Tibial nerve (tissue), 4 donors: ENCODE measurements at regions not wholly inside any gene's neighbourhood (a gene's known extent, or its start where the extent isn't known, plus 50 kb on each side); places are given as distances from the start of the nearest gene placed in this dataset.
"Not testable (repeated sequence)": the region's sequence is repeated elsewhere in the genome, so short reads cannot be mapped to it uniquely, and the experiment has no call there.

Source experiments
- DNase-seq, 2 donors: peaks; one replicate each; pipeline ENCODE4 v3.0.0-alpha.2; 2019; ENCODE audit warnings: low spot score in 2 of 2
- H3K27ac ChIP-seq, 4 donors: fragments of 200-600 bp; sonication (generic) in 3 of 4; one replicate each; pipeline ENCODE4 v1.5.1; 2017 to 2019; ENCODE audit warnings: mild to moderate bottlenecking in 1 of 4
- H3K27me3 ChIP-seq, 2 donors: fragments of 200-600 bp; sonication (generic) in 1 of 2; one replicate each; pipeline versions ENCODE4 v1.5.1 to v1.6.0; 2017 to 2019
- H3K36me3 ChIP-seq, 3 donors: fragments of 200-600 bp; sonication (generic); one replicate each; pipeline ENCODE4 v1.5.1; 2018 to 2019
- H3K4me1 ChIP-seq, 4 donors: fragments of 200-600 bp; sonication (generic) in 3 of 4; one replicate each; pipeline ENCODE4 v1.5.1; 2017 to 2019
- H3K4me3 ChIP-seq, 4 donors: fragments of 200-600 bp; sonication (generic) in 3 of 4; one replicate each; pipeline ENCODE4 v1.5.1; 2017 to 2019; ENCODE audit warnings: mild to moderate bottlenecking in 1 of 4, moderate library complexity in 1 of 4
- H3K9me3 ChIP-seq, 4 donors: fragments of 200-600 bp; sonication (generic) in 3 of 4; one replicate each; pipeline ENCODE4 v1.5.1; 2017 to 2019
- EP300 ChIP-seq, 2 donors: sonication (generic); formaldehyde crosslinking; IDR thresholded peaks; one replicate each; pipeline ENCODE4 v1.6.1; 2017; ENCODE audit warnings: antibody characterized with exemption in 2 of 2, mild to moderate bottlenecking in 1 of 2
- POLR2A ChIP-seq, 2 donors: fragments of 450-650 bp; IDR thresholded peaks; one replicate each; pipeline ENCODE4 v1.6.1; 2017; ENCODE audit warnings: antibody characterized with exemption in 2 of 2, mild to moderate bottlenecking in 2 of 2, moderate library complexity in 2 of 2
- WGBS, 2 donors: methylation state at CpG; one replicate each; pipeline ENCODE4 v1.1.5; 2018; 5-methylcytosine and 5-hydroxymethylcytosine counted together
- TF ChIP-seq, protein P1 (sequence below), 5 experiments: fragments of 200-600 bp in 3 of 5; fragments of 450-650 bp in 2 of 5; sonication (generic) in 3 of 5; IDR thresholded peaks; one replicate each; pipeline ENCODE4 v1.5.1; 2016 to 2019; ENCODE audit warnings: antibody characterized with exemption in 5 of 5, mild to moderate bottlenecking in 3 of 5, moderate library complexity in 2 of 5

DNA sequence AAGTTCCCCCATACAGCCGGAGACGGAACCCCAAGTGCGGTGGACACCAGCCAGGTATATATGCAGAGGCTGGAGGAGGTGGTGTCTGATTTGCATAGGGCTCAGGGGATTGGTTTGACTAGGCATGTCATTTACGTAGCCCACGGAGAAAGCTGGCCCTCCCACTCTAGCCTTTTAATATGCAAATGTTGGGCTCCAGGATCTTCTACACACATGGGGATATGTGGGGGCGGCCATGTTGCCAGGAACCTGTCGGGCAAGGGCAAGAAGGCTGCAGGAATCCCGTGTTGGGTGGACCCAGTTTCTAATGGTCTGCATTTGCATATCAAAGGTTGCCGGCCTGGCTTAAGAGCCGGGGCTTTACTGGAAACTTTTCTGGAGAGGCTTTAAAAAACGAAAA is 57.4 kb downstream of the FTHL17 start:
- H3K27me3 ChIP-seq, H3K36me3 ChIP-seq, H3K9me3 ChIP-seq, H3K27ac ChIP-seq, H3K4me3 ChIP-seq, H3K4me1 ChIP-seq, DNase-seq: not testable (repeated sequence)
- WGBS, 2 donors: 78 to 91% methylated on average over 9 to 11 of the region's 11 CpGs

DNA sequence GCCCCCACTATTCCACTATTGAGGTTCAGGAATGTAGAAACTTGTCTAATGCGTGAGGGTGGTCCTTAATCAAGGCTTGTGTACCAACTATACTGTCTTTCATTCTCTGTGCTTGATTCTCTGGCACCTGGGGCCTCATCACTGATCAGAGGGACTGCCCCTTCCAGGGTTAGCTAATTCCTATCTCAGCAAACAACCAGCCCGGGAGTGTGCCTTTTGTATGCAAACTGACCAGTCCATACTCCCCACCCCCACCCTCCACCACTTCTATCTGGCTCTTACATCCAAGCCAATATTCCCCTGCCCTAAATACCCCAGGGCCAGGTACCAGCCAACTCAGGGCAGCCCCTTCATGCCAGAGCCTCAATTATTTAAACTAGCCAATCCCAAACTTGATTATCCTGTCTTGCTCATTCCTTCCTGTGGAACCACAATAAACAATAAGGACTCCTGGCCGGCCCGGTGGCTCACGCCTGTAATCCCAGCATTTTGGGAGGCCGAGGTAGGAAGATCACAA is 59.3 kb downstream of the FTHL17 start:
- DNase-seq: no peak
- WGBS, 2 donors: 80 to 82% methylated on average over 6 of the region's 6 CpGs
- Histone ChIP-seq H3K27ac (no peak overlapping the region), H3K9me3 (no peaks in the 10 kb centered on the region), H3K27me3 (peaks cover 0 to 4% of the 10 kb centered on the region in 2 donors), H3K36me3 (no peaks in the 10 kb centered on the region), H3K4me1 (no peaks in the 10 kb centered on the region), H3K4me3 (no peak overlapping the region)
- TF ChIP-seq, protein P1, sequence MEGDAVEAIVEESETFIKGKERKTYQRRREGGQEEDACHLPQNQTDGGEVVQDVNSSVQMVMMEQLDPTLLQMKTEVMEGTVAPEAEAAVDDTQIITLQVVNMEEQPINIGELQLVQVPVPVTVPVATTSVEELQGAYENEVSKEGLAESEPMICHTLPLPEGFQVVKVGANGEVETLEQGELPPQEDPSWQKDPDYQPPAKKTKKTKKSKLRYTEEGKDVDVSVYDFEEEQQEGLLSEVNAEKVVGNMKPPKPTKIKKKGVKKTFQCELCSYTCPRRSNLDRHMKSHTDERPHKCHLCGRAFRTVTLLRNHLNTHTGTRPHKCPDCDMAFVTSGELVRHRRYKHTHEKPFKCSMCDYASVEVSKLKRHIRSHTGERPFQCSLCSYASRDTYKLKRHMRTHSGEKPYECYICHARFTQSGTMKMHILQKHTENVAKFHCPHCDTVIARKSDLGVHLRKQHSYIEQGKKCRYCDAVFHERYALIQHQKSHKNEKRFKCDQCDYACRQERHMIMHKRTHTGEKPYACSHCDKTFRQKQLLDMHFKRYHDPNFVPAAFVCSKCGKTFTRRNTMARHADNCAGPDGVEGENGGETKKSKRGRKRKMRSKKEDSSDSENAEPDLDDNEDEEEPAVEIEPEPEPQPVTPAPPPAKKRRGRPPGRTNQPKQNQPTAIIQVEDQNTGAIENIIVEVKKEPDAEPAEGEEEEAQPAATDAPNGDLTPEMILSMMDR (IDR thresholded peaks at IDR 0.05): no peak
- TF ChIP-seq POLR2A (IDR thresholded peaks at IDR 0.05) (no peak), EP300 (IDR thresholded peaks at IDR 0.05) (no peak)

DNA sequence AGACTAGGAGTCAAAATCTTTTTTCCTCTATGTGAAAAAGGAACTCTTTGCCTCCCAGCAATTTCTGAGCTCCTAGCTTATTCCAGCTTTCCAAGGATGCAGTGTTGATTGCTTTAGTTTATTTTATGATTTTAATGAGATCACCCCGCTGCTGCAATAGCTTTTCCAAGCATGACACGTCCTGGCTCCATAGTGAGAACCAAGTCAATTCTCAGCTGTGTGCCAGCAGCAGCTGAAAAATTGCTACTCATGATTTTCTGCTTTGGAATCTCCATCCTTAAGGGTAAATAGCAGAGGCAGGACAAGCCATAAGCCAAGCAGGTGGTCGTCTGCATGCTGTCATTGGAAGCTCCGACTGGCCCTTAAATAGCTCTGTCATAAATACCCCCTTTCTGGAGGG is 64.5 kb downstream of the FTHL17 start:
- Histone ChIP-seq H3K27me3 (peaks cover 0 to 4% of the 10 kb centered on the region in 2 donors), H3K27ac (no peak overlapping the region), H3K36me3 (no peaks in the 10 kb centered on the region), H3K9me3 (no peaks in the 10 kb centered on the region), H3K4me1 (no peaks in the 10 kb centered on the region), H3K4me3 (no peak overlapping the region)
- WGBS, 2 donors: 57 to 61% methylated on average over 2 to 4 of the region's 4 CpGs
- no peak for TF ChIP-seq POLR2A (IDR thresholded peaks at IDR 0.05)
- TF ChIP-seq, protein P1 (IDR thresholded peaks at IDR 0.05): no peak
- TF ChIP-seq EP300 (IDR thresholded peaks at IDR 0.05): no peak
- DNase-seq: no peak

DNA sequence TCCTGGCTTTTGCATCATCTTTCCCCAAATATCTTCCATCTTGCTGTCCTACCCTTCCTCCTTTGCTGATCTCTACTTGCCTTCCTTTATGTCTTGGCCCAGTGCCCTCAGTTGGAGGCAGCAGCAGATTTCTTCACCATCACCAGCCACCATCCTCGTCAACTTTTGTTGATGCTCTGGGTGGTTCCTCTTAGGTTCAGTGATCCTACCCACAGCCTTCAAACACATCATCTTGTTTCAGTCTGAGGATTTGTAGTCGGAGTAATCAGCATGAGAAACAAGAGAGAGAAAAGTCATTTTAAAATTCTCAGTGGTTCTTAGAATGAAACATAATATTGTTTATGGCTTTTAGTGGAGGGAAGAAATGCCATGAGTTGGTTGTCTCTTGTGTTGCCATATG is 65.8 kb downstream of the FTHL17 start:
- Histone ChIP-seq H3K4me1 (no peaks in the 10 kb centered on the region), H3K27me3 (peaks cover 0 to 4% of the 10 kb centered on the region in 2 donors), H3K4me3 (no peak overlapping the region), H3K9me3 (no peaks in the 10 kb centered on the region), H3K36me3 (no peaks in the 10 kb centered on the region), H3K27ac (no peak overlapping the region)
- TF ChIP-seq, protein P1 (IDR thresholded peaks at IDR 0.05): no peak
- no peak for TF ChIP-seq POLR2A (IDR thresholded peaks at IDR 0.05)
- no peak for TF ChIP-seq EP300 (IDR thresholded peaks at IDR 0.05)
- 80 to 90% methylated on average over 2 of the region's 2 CpGs for WGBS, 2 donors
- DNase-seq: no peak

DNA sequence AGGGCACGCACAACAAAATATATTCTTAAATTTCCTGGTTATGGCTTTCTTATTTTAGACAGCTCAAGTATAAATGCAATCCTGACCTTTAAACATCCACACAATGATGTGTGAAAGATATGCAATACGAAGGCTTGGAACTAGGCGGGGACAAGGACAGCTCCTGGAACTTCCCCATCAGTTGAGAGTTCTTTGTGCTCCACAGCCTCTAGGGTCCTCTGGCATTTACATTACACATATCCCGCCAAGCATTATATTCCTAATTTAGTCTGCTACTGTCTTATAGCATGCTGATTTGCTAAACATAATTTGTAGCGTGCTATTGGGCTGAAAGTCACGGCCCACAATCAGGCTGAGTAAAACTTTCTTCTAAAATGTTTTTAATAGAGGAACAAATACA is 74.4 kb downstream of the FTHL17 start:
- Histone ChIP-seq H3K4me3 (no peak overlapping the region), H3K9me3 (no peaks in the 10 kb centered on the region), H3K27ac (no peak overlapping the region), H3K27me3 (peaks cover 0 to 4% of the 10 kb centered on the region in 2 donors), H3K4me1 (no peaks in the 10 kb centered on the region), H3K36me3 (no peaks in the 10 kb centered on the region)
- TF ChIP-seq POLR2A (IDR thresholded peaks at IDR 0.05) (no peak), EP300 (IDR thresholded peaks at IDR 0.05) (no peak)
- TF ChIP-seq, protein P1 (IDR thresholded peaks at IDR 0.05): no peak
- 50% methylated on average over 6 of the region's 6 CpGs for WGBS, 2 donors
- no peak for DNase-seq

DNA sequence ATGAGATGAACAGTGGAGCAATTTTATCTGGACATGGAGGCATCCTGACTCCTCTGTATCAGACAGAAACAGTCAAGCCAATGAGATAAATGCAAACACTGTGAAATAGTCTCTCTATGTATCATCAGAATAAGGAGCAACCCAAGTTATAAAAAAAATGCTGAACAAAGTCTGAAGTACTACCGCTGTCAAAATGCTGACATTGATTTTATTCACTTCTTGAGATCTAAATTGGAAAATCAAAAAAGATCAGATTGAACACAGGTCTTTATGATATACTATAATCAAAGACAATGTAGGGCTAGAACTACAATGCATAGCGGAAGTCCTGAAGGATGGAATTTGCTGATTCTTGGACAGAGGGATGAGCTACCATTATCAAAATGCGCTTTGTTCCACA is 76.1 kb downstream of the FTHL17 start:
- H3K27ac ChIP-seq: no peak overlapping the region
- H3K4me1 ChIP-seq: no peaks in the 10 kb centered on the region
- DNase-seq: no peak
- TF ChIP-seq, protein P1 (IDR thresholded peaks at IDR 0.05): no peak
- TF ChIP-seq POLR2A (IDR thresholded peaks at IDR 0.05): no peak
- TF ChIP-seq EP300 (IDR thresholded peaks at IDR 0.05): no peak
- H3K27me3 ChIP-seq: peaks cover 0 to 4% of the 10 kb centered on the region in 2 donors
- H3K9me3 ChIP-seq: no peaks in the 10 kb centered on the region
- no peak overlapping the region for H3K4me3 ChIP-seq
- 87 to 93% methylated on average over 3 of the region's 3 CpGs for WGBS, 2 donors
- no peaks in the 10 kb centered on the region for H3K36me3 ChIP-seq
